Upper lobe of left lung (tissue), 6 donors: ENCODE measurements at regions not wholly inside any gene's neighbourhood (a gene's known extent, or its start where the extent isn't known, plus 50 kb on each side); places are given as distances from the start of the nearest gene placed in this dataset.

ENCODE experiments used
- ATAC-seq, 2 donors: fragments of 200-7000 bp; cut with Tn5 transposase; one replicate each; pipeline ENCODE4 v1.9.1; 2022; ENCODE audit warnings: mild to moderate bottlenecking in 2 of 2, moderate library complexity in 2 of 2; ENCODE audit not compliant: low FRiP score in 2 of 2
- DNase-seq, 2 donors: peaks; one replicate each; pipeline ENCODE4 v3.0.0-alpha.2; 2019 to 2020
- H3K27ac ChIP-seq, 4 donors: fragments of 200-600 bp; sonication (generic); one replicate each; pipeline ENCODE4 v1.5.1; 2016 to 2019
- H3K27me3 ChIP-seq, 4 donors: fragments of 200-600 bp; sonication (generic); one replicate each; pipeline ENCODE4 v1.5.1; 2017 to 2019
- H3K36me3 ChIP-seq, 4 donors: fragments of 200-600 bp; sonication (generic); one replicate each; pipeline ENCODE4 v1.5.1; 2016 to 2019
- H3K4me1 ChIP-seq, 4 donors: fragments of 200-600 bp; sonication (generic); one replicate each; pipeline ENCODE4 v1.5.1; 2018 to 2019
- H3K4me3 ChIP-seq, 4 donors: fragments of 200-600 bp; sonication (generic); one replicate each; pipeline ENCODE4 v1.5.1; 2017 to 2019; ENCODE audit warnings: mild to moderate bottlenecking in 2 of 4, moderate library complexity in 1 of 4
- H3K9me3 ChIP-seq, 4 donors: fragments of 200-600 bp; sonication (generic); one replicate each; pipeline ENCODE4 v1.5.1; 2018 to 2019
- CTCF ChIP-seq, 6 experiments: fragments of 450-650 bp in 4 of 6; fragments of 200-600 bp in 2 of 6; sonication (generic) in 2 of 6; IDR thresholded peaks; one replicate each; pipeline ENCODE4 v1.5.1; 2016 to 2019; ENCODE audit warnings: antibody characterized with exemption in 6 of 6
- EP300 ChIP-seq, 4 donors: sonication (generic); formaldehyde crosslinking; IDR thresholded peaks; one replicate each; pipeline ENCODE4 v1.5.1; 2017; ENCODE audit warnings: antibody characterized with exemption in 4 of 4, control low read depth in 2 of 4
- POLR2A ChIP-seq, 4 donors: fragments of 450-650 bp; IDR thresholded peaks; one replicate each; pipeline ENCODE4 v1.5.1; 2016 to 2017; ENCODE audit warnings: antibody characterized with exemption in 4 of 4, mild to moderate bottlenecking in 2 of 4
- POLR2AphosphoS5 ChIP-seq, 2 donors: sonication (generic); formaldehyde crosslinking; IDR thresholded peaks; one replicate each; pipeline ENCODE4 v1.5.1; 2017; ENCODE audit warnings: antibody characterized with exemption in 2 of 2
- WGBS, 2 donors: methylation state at CpG; one replicate each; pipeline ENCODE4 v1.1.5; 2017 to 2018; 5-methylcytosine and 5-hydroxymethylcytosine counted together
- donor health status: DM: no; HTN: no; CAD: no; lungs with moderate emphysema.
- donor health status: DM: no; HTN: yes; CAD: no; lungs with severe emphysema.

GRCh38 chr5:121366515-121366914, 485.2 kb upstream of the FTMT start:
- Histone ChIP-seq H3K27me3 (peaks cover 0 to 2% (median 0%) of the 10 kb centered on the region in 4 donors), H3K36me3 (no peaks in the 10 kb centered on the region), H3K4me1 (no peaks in the 10 kb centered on the region), H3K27ac (no peak overlapping the region), H3K4me3 (no peak overlapping the region), H3K9me3 (no peaks in the 10 kb centered on the region)
- DNase-seq = no peak
- ATAC-seq = no peak
- TF ChIP-seq POLR2AphosphoS5 (IDR thresholded peaks at IDR 0.05) (no peak), CTCF (IDR thresholded peaks at IDR 0.05) (no peak), EP300 (IDR thresholded peaks at IDR 0.05) (no peak), POLR2A (IDR thresholded peaks at IDR 0.05) (no peak)
- 69 to 71% methylated on average over 3 of the region's 3 CpGs for WGBS, 2 donors

GRCh38 chr5:121373371-121373770, 478.3 kb upstream of the FTMT start:
- no peaks in the 10 kb centered on the region for H3K27me3 ChIP-seq
- TF ChIP-seq POLR2A (IDR thresholded peaks at IDR 0.05) (no peak), EP300 (IDR thresholded peaks at IDR 0.05) (no peak), CTCF (IDR thresholded peaks at IDR 0.05) (no peak), POLR2AphosphoS5 (IDR thresholded peaks at IDR 0.05) (no peak)
- no peak for ATAC-seq
- WGBS, 2 donors = 69 to 82% methylated on average over 3 of the region's 3 CpGs
- H3K27ac ChIP-seq = no peak overlapping the region
- no peaks in the 10 kb centered on the region for H3K9me3 ChIP-seq
- DNase-seq = no peak
- no peaks in the 10 kb centered on the region for H3K4me1 ChIP-seq
- no peak overlapping the region for H3K4me3 ChIP-seq
- no peaks in the 10 kb centered on the region for H3K36me3 ChIP-seq

GRCh38 chr5:121377461-121377860, 474.2 kb upstream of the FTMT start:
- Histone ChIP-seq H3K4me1 (no peaks in the 10 kb centered on the region), H3K27ac (no peak overlapping the region), H3K9me3 (no peaks in the 10 kb centered on the region), H3K4me3 (no peak overlapping the region), H3K27me3 (no peaks in the 10 kb centered on the region), H3K36me3 (no peaks in the 10 kb centered on the region)
- WGBS, 2 donors = 19 to 31% methylated on average over 1 of the region's 1 CpG
- DNase-seq = no peak
- TF ChIP-seq POLR2A (IDR thresholded peaks at IDR 0.05) (no peak), POLR2AphosphoS5 (IDR thresholded peaks at IDR 0.05) (no peak), CTCF (IDR thresholded peaks at IDR 0.05) (no peak), EP300 (IDR thresholded peaks at IDR 0.05) (no peak)
- no peak for ATAC-seq

GRCh38 chr5:121378046-121378445, 473.6 kb upstream of the FTMT start:
- ATAC-seq = no peak
- H3K36me3 ChIP-seq = no peaks in the 10 kb centered on the region
- no peak overlapping the region for H3K4me3 ChIP-seq
- 48 to 54% methylated on average over 3 of the region's 3 CpGs for WGBS, 2 donors
- no peak for TF ChIP-seq POLR2A (IDR thresholded peaks at IDR 0.05)
- no peak for TF ChIP-seq CTCF (IDR thresholded peaks at IDR 0.05)
- no peak for TF ChIP-seq POLR2AphosphoS5 (IDR thresholded peaks at IDR 0.05)
- TF ChIP-seq EP300 (IDR thresholded peaks at IDR 0.05) = no peak
- H3K27ac ChIP-seq = no peak overlapping the region
- no peaks in the 10 kb centered on the region for H3K9me3 ChIP-seq
- DNase-seq = no peak
- H3K4me1 ChIP-seq = no peaks in the 10 kb centered on the region
- H3K27me3 ChIP-seq = no peaks in the 10 kb centered on the region

GRCh38 chr5:121378559-121379359, 472.9 kb upstream of the FTMT start:
- WGBS, 2 donors = 80 to 92% methylated on average over 2 to 3 of the region's 3 CpGs
- DNase-seq (no peak), ATAC-seq (peak in 1 of 2 donors; percentile 40)
- Histone ChIP-seq H3K4me3 (no peak overlapping the region), H3K27ac (no peak overlapping the region), H3K27me3 (no peaks in the 10 kb centered on the region), H3K4me1 (no peaks in the 10 kb centered on the region), H3K9me3 (no peaks in the 10 kb centered on the region), H3K36me3 (no peaks in the 10 kb centered on the region)
- TF ChIP-seq CTCF (IDR thresholded peaks at IDR 0.05) = no peak
- TF ChIP-seq POLR2A (IDR thresholded peaks at IDR 0.05) = no peak
- TF ChIP-seq POLR2AphosphoS5 (IDR thresholded peaks at IDR 0.05) = no peak
- TF ChIP-seq EP300 (IDR thresholded peaks at IDR 0.05) = no peak
